ENCODE measurements at regions not wholly inside any gene's neighbourhood (a gene's known extent, or its start where the extent isn't known, plus 50 kb on each side); places are given as distances from the start of the nearest gene placed in this dataset.

- TF ChIP-seq POLR2AphosphoS5 (IDR thresholded peaks at IDR 0.05; ENCODE audit: low read depth, low read length), result no peak
- no peak for TF ChIP-seq POLR2A (IDR thresholded peaks at IDR 0.05; ENCODE audit: low read depth, low read length)
- TF ChIP-seq TAF1 (IDR thresholded peaks at IDR 0.05; ENCODE audit: borderline replicate concordance, low read depth, low read length), result no peak
Measured at GRCh38 chr11:127219704-127220103, 219.1 kb upstream of the KIRREL3 start.
